HL-60 (cell line): ENCODE measurements at regions not wholly inside any gene's neighbourhood (a gene's known extent, or its start where the extent isn't known, plus 50 kb on each side); places are given as distances from the start of the nearest gene placed in this dataset.

ENCODE experiments used
- CTCF ChIP-seq: IDR thresholded peaks from one replicate; pipeline ENCODE4 v1.5.1; 2011; ENCODE audit warnings: low read length, control low read depth, inconsistent platforms; ENCODE audit not compliant: insufficient read depth
- POLR2AphosphoS5 ChIP-seq: IDR thresholded peaks from 2 replicates; pipeline ENCODE4 v1.6.1; 2012; ENCODE audit warnings: low read depth
- SPI1 ChIP-seq: IDR thresholded peaks from 2 replicates; pipeline ENCODE4 v1.6.1; 2012; ENCODE audit warnings: low read depth, mild to moderate bottlenecking, borderline replicate concordance
- TF ChIP-seq, protein P1 (sequence below): IDR thresholded peaks from 2 replicates; pipeline ENCODE4 v1.6.1; 2012; ENCODE audit warnings: low read depth; ENCODE audit not compliant: insufficient replicate concordance

DNA sequence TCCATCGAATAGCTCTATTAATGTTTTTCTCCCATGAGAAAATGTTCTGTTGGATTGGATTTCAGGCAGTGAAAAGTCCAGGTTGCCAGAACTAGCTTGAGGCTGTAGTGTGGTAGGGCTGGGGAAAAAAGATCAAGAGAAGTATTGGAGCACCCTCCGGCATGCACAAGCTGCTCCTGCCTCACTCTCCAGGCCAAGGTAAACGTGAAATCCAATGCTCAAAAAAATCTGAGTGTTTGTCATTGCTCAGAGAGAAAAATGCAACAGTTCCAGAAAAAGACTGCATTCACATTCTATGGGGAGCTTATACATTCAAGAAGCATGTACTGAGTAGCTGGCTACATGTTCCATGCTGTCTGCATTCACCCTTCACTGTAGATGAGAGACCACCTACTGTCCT, 680.9 kb upstream of the TBX3 start:
- no peak for TF ChIP-seq CTCF
- TF ChIP-seq POLR2AphosphoS5: no peak
- TF ChIP-seq, protein P1, sequence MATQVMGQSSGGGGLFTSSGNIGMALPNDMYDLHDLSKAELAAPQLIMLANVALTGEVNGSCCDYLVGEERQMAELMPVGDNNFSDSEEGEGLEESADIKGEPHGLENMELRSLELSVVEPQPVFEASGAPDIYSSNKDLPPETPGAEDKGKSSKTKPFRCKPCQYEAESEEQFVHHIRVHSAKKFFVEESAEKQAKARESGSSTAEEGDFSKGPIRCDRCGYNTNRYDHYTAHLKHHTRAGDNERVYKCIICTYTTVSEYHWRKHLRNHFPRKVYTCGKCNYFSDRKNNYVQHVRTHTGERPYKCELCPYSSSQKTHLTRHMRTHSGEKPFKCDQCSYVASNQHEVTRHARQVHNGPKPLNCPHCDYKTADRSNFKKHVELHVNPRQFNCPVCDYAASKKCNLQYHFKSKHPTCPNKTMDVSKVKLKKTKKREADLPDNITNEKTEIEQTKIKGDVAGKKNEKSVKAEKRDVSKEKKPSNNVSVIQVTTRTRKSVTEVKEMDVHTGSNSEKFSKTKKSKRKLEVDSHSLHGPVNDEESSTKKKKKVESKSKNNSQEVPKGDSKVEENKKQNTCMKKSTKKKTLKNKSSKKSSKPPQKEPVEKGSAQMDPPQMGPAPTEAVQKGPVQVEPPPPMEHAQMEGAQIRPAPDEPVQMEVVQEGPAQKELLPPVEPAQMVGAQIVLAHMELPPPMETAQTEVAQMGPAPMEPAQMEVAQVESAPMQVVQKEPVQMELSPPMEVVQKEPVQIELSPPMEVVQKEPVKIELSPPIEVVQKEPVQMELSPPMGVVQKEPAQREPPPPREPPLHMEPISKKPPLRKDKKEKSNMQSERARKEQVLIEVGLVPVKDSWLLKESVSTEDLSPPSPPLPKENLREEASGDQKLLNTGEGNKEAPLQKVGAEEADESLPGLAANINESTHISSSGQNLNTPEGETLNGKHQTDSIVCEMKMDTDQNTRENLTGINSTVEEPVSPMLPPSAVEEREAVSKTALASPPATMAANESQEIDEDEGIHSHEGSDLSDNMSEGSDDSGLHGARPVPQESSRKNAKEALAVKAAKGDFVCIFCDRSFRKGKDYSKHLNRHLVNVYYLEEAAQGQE: no peak
- TF ChIP-seq SPI1: no peak
